ENCODE measurements at regions not wholly inside any gene's neighbourhood (a gene's known extent, or its start where the extent isn't known, plus 50 kb on each side); places are given as distances from the start of the nearest gene placed in this dataset.

- WGBS, result 99% methylated on average over 7 of the region's 7 CpGs
- DNase-seq (ENCODE audit: extremely low spot score), result no peak
- Histone ChIP-seq H3K4me3 (ENCODE audit: low read depth, low read length) (no peak overlapping the region), H3K27ac (ENCODE audit: low read depth) (no peak overlapping the region), H3K36me3 (ENCODE audit: insufficient read depth) (no peaks in the 10 kb centered on the region), H3K4me1 (ENCODE audit: insufficient read depth) (no peaks in the 10 kb centered on the region)
These were observed 156.8 kb upstream of the PWP1 start for GRCh38 chr12:107528731-107529365.

- H3K4me3 ChIP-seq (ENCODE audit: low read depth, low read length), result no peak overlapping the region
- no peaks in the 10 kb centered on the region for H3K36me3 ChIP-seq (ENCODE audit: insufficient read depth)
- no peaks in the 10 kb centered on the region for H3K4me1 ChIP-seq (ENCODE audit: insufficient read depth)
- 88% methylated on average over 3 of the region's 3 CpGs for WGBS
- no peak overlapping the region for H3K27ac ChIP-seq (ENCODE audit: low read depth)
- no peak for DNase-seq (ENCODE audit: extremely low spot score)
These were observed 155.6 kb upstream of the PWP1 start for GRCh38 chr12:107529991-107530390.

DNA sequence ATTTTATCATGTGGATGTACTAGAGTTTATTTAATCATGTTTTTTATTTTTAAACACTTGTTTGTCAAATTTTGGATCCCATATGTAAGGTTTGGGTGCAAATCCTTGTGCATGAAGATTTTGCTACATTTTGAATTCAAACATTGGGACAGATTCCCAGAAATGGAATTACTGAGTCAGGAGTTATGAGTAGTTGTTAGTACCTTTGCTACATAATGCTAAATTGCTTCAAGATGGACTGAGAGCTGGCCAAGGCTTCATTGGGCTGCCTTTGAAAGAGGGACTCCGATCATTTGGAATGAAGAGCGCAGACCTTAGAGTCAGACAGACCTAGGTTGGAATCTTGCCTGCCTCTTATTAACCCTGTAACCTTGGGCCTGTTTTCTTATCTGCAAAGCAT is 154.9 kb upstream of the PWP1 start:
- Histone ChIP-seq H3K4me3 (ENCODE audit: low read depth, low read length) (no peak overlapping the region), H3K36me3 (ENCODE audit: insufficient read depth) (no peaks in the 10 kb centered on the region), H3K27ac (ENCODE audit: low read depth) (no peak overlapping the region), H3K4me1 (ENCODE audit: insufficient read depth) (no peaks in the 10 kb centered on the region)
- 73% methylated on average over 2 of the region's 2 CpGs for WGBS
- no peak for DNase-seq (ENCODE audit: extremely low spot score)

GRCh38 chr12:107533218-107533617 is 152.4 kb upstream of the PWP1 start:
- H3K27ac ChIP-seq (ENCODE audit: low read depth), result no peak overlapping the region
- no peaks in the 10 kb centered on the region for H3K4me1 ChIP-seq (ENCODE audit: insufficient read depth)
- H3K4me3 ChIP-seq (ENCODE audit: low read depth, low read length), result no peak overlapping the region
- no peak for DNase-seq (ENCODE audit: extremely low spot score)
- no peaks in the 10 kb centered on the region for H3K36me3 ChIP-seq (ENCODE audit: insufficient read depth)

GRCh38 chr12:107536613-107537012 is 149.0 kb upstream of the PWP1 start:
- Histone ChIP-seq H3K27ac (ENCODE audit: low read depth) (no peak overlapping the region), H3K4me1 (ENCODE audit: insufficient read depth) (no peaks in the 10 kb centered on the region), H3K4me3 (ENCODE audit: low read depth, low read length) (no peak overlapping the region), H3K36me3 (ENCODE audit: insufficient read depth) (no peaks in the 10 kb centered on the region)
- no peak for DNase-seq (ENCODE audit: extremely low spot score)
- WGBS, result 29% methylated on average over 2 of the region's 2 CpGs

DNA sequence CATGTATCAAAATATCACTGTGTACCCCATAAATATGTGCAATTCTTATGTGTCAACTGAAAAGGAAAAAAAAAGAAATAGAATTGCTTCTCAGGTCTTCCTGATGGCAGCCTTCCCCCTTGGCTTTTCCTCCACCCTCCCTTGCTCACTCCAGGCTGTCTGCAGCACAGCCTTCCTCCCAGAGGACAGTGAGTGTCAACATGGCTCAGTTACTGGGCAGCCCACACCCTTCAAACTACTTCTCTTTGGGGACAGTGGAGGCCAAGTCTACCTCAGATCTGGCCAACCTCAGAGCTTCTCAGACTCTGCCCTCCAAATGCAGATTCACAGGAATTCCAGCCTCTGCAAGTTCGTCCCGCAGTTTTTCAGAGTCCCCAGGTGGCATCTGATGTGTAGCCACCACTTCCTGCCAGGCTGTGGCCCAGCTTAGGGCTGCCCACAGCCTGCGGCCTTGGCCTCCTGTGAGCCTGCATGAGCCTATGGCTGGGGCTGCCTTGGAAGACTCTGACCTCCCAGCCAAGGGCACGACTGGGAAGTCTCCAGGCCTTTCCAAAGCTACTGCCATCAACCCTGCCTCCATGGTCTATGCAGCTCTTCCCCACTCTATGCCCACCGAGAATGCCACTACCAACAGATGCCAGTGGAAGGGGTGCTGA is 148.0 kb upstream of the PWP1 start:
- H3K4me3 ChIP-seq (ENCODE audit: low read depth, low read length), result no peak overlapping the region
- no peaks in the 10 kb centered on the region for H3K4me1 ChIP-seq (ENCODE audit: insufficient read depth)
- 91% methylated on average over 5 of the region's 5 CpGs for WGBS
- no peak for DNase-seq (ENCODE audit: extremely low spot score)
- H3K27ac ChIP-seq (ENCODE audit: low read depth), result no peak overlapping the region
- no peaks in the 10 kb centered on the region for H3K36me3 ChIP-seq (ENCODE audit: insufficient read depth)

GRCh38 chr12:107539196-107539939 is 146.2 kb upstream of the PWP1 start:
- 83% methylated on average over 5 of the region's 5 CpGs for WGBS
- H3K4me1 ChIP-seq (ENCODE audit: insufficient read depth), result no peaks in the 10 kb centered on the region
- H3K36me3 ChIP-seq (ENCODE audit: insufficient read depth), result no peaks in the 10 kb centered on the region
- no peak for DNase-seq (ENCODE audit: extremely low spot score)
- no peak overlapping the region for H3K27ac ChIP-seq (ENCODE audit: low read depth)
- H3K4me3 ChIP-seq (ENCODE audit: low read depth, low read length), result no peak overlapping the region

DNA sequence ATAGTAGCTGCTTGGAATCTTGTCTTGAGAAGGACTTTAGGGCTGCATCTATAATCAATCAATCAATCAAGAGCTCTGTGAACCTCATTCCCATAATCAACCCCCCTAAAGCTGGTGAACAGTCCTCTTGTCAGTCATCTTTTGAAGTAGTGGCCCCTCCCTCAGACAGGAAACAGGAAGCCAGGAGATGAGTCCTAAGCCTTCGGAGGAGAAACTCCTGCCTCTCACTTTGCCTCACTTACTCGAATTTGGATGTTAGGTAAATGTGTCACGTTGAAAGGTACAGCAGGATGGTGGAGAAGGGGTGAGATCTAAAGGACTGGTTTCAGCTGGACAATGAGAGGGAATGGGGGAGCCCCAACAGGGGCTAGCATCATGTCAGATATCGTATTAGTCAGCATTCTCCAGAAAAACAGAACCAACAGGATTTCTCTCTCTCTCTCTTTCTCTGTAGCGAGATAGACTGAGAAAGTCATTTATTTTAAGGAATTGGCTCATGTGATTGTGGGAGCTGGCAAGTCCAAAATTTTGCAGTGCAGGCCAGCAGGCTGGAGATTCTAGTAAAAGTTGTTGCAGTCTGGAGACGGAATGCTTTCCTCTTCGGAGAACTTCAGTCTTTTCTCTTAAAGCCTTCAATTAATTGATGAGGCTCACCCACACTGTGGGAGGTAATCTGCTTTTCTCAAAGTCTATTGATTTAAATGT is 144.4 kb upstream of the PWP1 start:
- WGBS, result 76% methylated on average over 7 of the region's 7 CpGs
- H3K36me3 ChIP-seq (ENCODE audit: insufficient read depth), result no peaks in the 10 kb centered on the region
- no peak overlapping the region for H3K27ac ChIP-seq (ENCODE audit: low read depth)
- no peak overlapping the region for H3K4me3 ChIP-seq (ENCODE audit: low read depth, low read length)
- no peaks in the 10 kb centered on the region for H3K4me1 ChIP-seq (ENCODE audit: insufficient read depth)
- DNase-seq (ENCODE audit: extremely low spot score), result no peak

- no peaks in the 10 kb centered on the region for H3K4me1 ChIP-seq (ENCODE audit: insufficient read depth)
- no peak overlapping the region for H3K4me3 ChIP-seq (ENCODE audit: low read depth, low read length)
- WGBS, result 90% methylated on average over 5 of the region's 5 CpGs
- no peaks in the 10 kb centered on the region for H3K36me3 ChIP-seq (ENCODE audit: insufficient read depth)
- no peak overlapping the region for H3K27ac ChIP-seq (ENCODE audit: low read depth)
- no peak for DNase-seq (ENCODE audit: extremely low spot score)
These were observed 142.2 kb upstream of the PWP1 start for GRCh38 chr12:107543416-107543815.

DNA sequence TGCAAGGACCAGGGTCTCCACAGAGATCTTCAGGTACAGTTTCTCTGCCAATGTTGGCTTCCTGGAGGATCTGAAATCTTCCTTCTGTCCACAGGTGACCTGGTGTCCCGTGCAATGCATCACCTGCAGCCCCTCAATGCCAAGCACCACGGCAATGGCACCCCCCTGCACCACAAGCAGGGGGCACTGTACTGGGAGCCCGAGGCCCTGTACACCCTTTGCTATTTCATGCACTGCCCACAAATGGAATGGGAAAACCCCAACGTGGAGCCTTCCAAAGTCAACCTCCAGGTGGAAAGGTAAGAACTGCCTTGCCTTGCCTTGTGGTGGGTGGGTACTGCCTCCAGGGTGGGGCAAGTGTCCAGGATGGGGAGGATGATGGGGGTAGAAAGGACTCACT is 141.8 kb upstream of the PWP1 start:
- Histone ChIP-seq H3K4me1 (ENCODE audit: insufficient read depth) (no peaks in the 10 kb centered on the region), H3K36me3 (ENCODE audit: insufficient read depth) (no peaks in the 10 kb centered on the region), H3K27ac (ENCODE audit: low read depth) (no peak overlapping the region), H3K4me3 (ENCODE audit: low read depth, low read length) (no peak overlapping the region)
- no peak for DNase-seq (ENCODE audit: extremely low spot score)
- WGBS, result 91% methylated on average over 4 of the region's 4 CpGs

GRCh38 chr12:107544937-107545336 is 140.7 kb upstream of the PWP1 start:
- no peak for DNase-seq (ENCODE audit: extremely low spot score)
- Histone ChIP-seq H3K4me1 (ENCODE audit: insufficient read depth) (no peaks in the 10 kb centered on the region), H3K36me3 (ENCODE audit: insufficient read depth) (no peaks in the 10 kb centered on the region), H3K4me3 (ENCODE audit: low read depth, low read length) (no peak overlapping the region), H3K27ac (ENCODE audit: low read depth) (no peak overlapping the region)
- WGBS, result 49% methylated on average over 2 of the region's 2 CpGs

DNA sequence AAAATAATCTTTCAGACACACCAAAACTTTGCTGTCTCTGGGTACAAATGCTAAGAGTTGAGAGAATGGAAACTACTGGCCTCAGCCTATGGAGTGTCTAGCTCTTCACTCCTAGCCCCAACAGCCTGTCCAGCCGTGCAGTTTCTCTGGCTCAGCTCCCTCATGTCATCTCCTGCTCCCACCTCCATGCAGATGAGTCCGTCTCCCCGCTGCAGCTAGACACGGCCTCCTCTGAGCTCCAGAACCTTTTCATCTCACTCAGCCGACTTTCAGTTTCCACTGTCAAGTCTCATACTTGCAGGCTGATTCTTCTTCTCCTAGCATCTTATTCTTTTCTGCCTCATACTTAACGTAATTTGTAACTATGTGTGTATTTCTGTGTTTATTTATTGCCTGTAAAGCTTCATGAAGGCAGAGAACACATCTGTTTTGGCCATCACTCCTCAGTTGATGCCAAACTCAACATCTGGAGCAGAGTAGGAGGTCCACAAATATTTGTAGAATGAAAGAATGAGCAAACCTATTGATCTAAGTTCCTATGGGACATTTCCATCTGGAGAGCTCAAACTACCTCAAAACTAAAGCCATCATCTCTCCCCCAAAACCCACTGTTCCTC is 139.8 kb upstream of the PWP1 start:
- Histone ChIP-seq H3K4me1 (ENCODE audit: insufficient read depth) (no peaks in the 10 kb centered on the region), H3K36me3 (ENCODE audit: insufficient read depth) (no peaks in the 10 kb centered on the region), H3K4me3 (ENCODE audit: low read depth, low read length) (no peak overlapping the region), H3K27ac (ENCODE audit: low read depth) (no peak overlapping the region)
- DNase-seq (ENCODE audit: extremely low spot score), result no peak
- 45% methylated on average over 6 of the region's 6 CpGs for WGBS

DNA sequence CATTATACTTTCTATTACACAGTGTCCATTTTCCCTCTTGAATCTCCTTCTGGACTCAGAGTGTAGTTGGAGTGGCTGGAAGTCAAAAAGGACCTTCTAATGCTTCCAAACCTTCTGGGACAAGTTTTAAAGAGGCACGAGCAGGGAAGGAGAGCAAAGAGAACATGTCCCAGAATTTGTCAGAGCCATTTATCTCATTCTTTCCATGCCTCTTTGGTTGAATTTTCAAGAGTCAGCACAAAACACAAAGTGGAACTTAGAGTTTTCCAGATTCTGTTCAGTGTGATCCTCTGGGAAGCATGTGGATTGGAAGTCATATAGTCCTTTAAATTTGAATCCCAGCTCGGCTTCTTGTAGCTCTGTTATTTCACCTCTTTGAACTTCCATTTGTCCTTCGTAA is 138.2 kb upstream of the PWP1 start:
- WGBS, result 87% methylated on average over 3 of the region's 3 CpGs
- Histone ChIP-seq H3K4me3 (ENCODE audit: low read depth, low read length) (no peak overlapping the region), H3K36me3 (ENCODE audit: insufficient read depth) (no peaks in the 10 kb centered on the region), H3K27ac (ENCODE audit: low read depth) (no peak overlapping the region), H3K4me1 (ENCODE audit: insufficient read depth) (no peaks in the 10 kb centered on the region)
- DNase-seq (ENCODE audit: extremely low spot score), result no peak

All from urinary bladder (tissue), 3 donors.